HG03097 (cell line): ENCODE measurements at regions not wholly inside any gene's neighbourhood (a gene's known extent, or its start where the extent isn't known, plus 50 kb on each side); places are given as distances from the start of the nearest gene placed in this dataset.
A peak's percentile ranks its signal among the peaks of the same experiment; 100 is the strongest.

Experiments
- ATAC-seq: cut with Tn5 transposase; IDR thresholded peaks from one replicate; pipeline ENCODE4 v1.9.1; 2021; ENCODE audit not compliant: unreplicated experiment, low FRiP score

GRCh38 chr6:151699719-151700118, 107.8 kb upstream of the ESR1 start:
- no peak for ATAC-seq

- ATAC-seq: peak; percentile 70
These were observed 105.4 kb upstream of the ESR1 start for GRCh38 chr6:151701911-151702562.

- ATAC-seq: no peak
These were observed 104.4 kb upstream of the ESR1 start for GRCh38 chr6:151702851-151703658.

GRCh38 chr6:151704383-151704782, 103.1 kb upstream of the ESR1 start:
- ATAC-seq: no peak

- ATAC-seq: no peak
These were observed 101.3 kb upstream of the ESR1 start for GRCh38 chr6:151705993-151706733.

- no peak for ATAC-seq
These were observed 98.2 kb upstream of the ESR1 start for GRCh38 chr6:151709329-151709728.

- ATAC-seq: no peak
These were observed 91.0 kb upstream of the ESR1 start for GRCh38 chr6:151716526-151716932.

- ATAC-seq: no peak
These were observed 88.4 kb upstream of the ESR1 start for GRCh38 chr6:151719070-151719469.

- ATAC-seq: no peak
These were observed 86.3 kb upstream of the ESR1 start for GRCh38 chr6:151721146-151721545.

- no peak for ATAC-seq
These were observed 85.8 kb upstream of the ESR1 start for GRCh38 chr6:151721671-151722070.

- ATAC-seq: no peak
These were observed 85.1 kb upstream of the ESR1 start for GRCh38 chr6:151722342-151722741.

GRCh38 chr6:151723152-151723551, 84.3 kb upstream of the ESR1 start:
- ATAC-seq: no peak

- no peak for ATAC-seq
These were observed 77.5 kb upstream of the ESR1 start for GRCh38 chr6:151729829-151730495.

GRCh38 chr6:151730496-151730870, 77.0 kb upstream of the ESR1 start:
- no peak for ATAC-seq

- no peak for ATAC-seq
These were observed 76.2 kb upstream of the ESR1 start for GRCh38 chr6:151731313-151731712.

GRCh38 chr6:151733680-151734320, 73.7 kb upstream of the ESR1 start:
- ATAC-seq: no peak

- ATAC-seq: no peak
These were observed 69.2 kb upstream of the ESR1 start for GRCh38 chr6:151738267-151738666.

- no peak for ATAC-seq
These were observed 68.5 kb upstream of the ESR1 start for GRCh38 chr6:151738960-151739359.

- no peak for ATAC-seq
These were observed 66.7 kb upstream of the ESR1 start for GRCh38 chr6:151740820-151741219.

- ATAC-seq: no peak
These were observed 59.6 kb upstream of the ESR1 start for GRCh38 chr6:151747896-151748295.

- no peak for ATAC-seq
These were observed 58.1 kb upstream of the ESR1 start for GRCh38 chr6:151749341-151749740.
